ENCODE measurements at regions not wholly inside any gene's neighbourhood (a gene's known extent, or its start where the extent isn't known, plus 50 kb on each side); places are given as distances from the start of the nearest gene placed in this dataset.
"Not testable (repeated sequence)": the region's sequence is repeated elsewhere in the genome, so short reads cannot be mapped to it uniquely, and the experiment has no call there.

DNA sequence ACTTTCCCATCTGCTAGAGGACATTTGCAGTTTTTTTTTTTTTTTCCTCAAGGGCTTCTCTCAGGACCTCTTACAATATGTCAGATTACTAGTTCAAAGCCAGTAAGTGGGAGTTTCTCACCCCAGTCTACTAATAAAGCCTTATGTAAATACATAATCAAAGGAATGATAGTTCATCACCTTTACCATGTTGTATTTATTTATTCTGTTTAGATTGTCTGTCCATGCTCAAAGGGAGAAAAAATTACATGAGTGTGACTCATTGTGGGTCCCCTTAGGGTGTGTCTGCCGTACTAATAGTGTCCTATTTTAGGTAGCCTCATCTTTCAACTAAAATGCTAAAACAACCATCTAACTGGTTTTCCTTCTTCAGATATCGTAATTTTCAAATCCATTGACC lies 917.6 kb downstream of the EPHA3 start:
- DNase-seq, result no peak

DNA sequence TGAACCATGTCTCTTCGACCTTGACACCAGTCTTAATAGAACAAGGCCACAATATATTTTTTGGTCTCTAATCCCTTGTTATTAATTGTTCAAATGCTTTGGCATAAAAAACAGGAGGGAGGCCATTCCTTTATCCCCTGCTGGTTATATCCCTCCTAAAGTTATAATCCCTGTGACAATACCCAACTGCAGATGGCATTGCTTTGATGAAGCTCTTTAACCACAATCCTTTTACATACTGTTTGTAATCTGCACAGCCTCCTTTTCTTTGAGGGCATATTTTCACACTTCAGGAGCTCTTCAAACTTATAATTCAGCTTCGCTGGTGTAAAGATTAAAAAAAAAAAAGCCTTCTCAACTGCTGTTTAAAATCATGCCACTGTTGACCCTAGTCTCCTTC lies 919.0 kb downstream of the EPHA3 start:
- DNase-seq, result no peak

- no peak for DNase-seq
These were observed 923.7 kb downstream of the EPHA3 start for GRCh38 chr3:90031121-90031520.

DNA sequence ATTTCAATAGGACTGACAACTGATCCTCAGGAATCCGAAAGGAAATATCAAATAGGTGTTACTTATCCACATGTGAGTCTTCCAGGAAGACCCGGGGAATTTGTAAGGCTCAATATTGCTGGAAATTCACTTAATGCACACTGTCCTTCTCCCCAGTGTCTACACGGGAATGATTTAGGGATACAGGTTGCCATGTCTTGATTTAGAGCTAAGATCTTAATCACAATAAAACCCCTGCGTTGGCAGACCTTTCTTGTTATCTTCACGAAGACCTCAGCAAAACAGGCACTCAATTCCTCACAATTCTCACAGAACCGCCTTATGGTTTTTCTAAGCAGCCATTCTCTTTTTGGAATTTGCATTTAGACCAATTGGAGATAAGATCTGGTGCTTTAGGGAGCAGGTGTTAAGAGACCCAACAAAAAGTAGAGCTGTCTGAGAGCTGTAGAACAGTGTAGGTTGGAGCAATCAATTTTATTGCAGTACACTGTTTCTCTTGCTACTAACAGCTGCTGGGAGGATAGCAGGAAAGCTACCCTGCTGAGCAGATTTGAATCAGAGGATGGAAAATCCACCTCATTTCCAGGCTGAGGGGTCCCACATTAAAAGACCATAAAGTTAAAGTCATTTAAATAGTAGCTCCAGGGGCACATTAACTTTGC lies 925.7 kb downstream of the EPHA3 start:
- no peak for DNase-seq

GRCh38 chr3:90034038-90034437 lies 926.6 kb downstream of the EPHA3 start:
- no peak for DNase-seq

DNA sequence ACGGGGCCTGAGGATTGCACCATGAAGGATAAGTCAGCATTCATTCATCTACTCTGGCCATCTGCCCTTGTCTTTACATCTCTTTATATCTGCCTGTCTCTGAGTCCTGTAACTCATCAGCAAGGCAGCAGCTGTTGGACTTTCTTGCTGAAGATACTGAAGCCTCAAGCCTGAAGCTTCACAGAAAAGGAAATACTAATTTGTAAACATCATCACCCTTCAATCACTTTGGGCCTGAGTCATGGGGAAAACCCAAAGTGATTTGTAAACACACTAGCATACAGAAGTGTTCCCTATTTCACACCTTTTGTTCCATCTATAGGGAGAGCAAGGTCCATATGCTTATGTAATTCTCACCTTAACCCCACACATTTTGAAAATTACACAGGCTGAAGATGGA lies 928.2 kb downstream of the EPHA3 start:
- no peak for DNase-seq

GRCh38 chr3:90036939-90037469 lies 929.6 kb downstream of the EPHA3 start:
- DNase-seq, result no peak

- DNase-seq, result no peak
These were observed 932.6 kb downstream of the EPHA3 start for GRCh38 chr3:90039994-90040393.

DNA sequence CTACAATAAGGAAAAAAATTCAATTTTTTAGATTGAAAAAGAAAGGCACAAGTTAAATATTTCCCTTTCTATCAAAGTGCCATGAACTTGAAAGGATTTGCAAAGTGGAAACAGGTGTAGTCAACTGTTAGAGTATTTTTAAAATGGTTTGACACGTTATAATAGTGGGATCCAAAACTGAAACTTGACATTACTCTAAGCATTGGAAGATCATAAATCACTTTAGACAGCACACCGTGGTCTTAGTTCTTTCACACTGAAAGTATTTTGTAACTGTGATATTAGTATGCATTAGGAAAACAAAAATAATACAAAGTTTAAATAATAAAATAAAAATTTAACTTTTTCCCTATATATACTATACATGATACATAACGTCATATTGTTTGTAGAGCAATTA lies 933.1 kb downstream of the EPHA3 start:
- DNase-seq, result no peak

GRCh38 chr3:90041995-90042394 lies 934.6 kb downstream of the EPHA3 start:
- DNase-seq, result no peak

- no peak for DNase-seq
These were observed 935.9 kb downstream of the EPHA3 start for GRCh38 chr3:90043287-90043686.

DNA sequence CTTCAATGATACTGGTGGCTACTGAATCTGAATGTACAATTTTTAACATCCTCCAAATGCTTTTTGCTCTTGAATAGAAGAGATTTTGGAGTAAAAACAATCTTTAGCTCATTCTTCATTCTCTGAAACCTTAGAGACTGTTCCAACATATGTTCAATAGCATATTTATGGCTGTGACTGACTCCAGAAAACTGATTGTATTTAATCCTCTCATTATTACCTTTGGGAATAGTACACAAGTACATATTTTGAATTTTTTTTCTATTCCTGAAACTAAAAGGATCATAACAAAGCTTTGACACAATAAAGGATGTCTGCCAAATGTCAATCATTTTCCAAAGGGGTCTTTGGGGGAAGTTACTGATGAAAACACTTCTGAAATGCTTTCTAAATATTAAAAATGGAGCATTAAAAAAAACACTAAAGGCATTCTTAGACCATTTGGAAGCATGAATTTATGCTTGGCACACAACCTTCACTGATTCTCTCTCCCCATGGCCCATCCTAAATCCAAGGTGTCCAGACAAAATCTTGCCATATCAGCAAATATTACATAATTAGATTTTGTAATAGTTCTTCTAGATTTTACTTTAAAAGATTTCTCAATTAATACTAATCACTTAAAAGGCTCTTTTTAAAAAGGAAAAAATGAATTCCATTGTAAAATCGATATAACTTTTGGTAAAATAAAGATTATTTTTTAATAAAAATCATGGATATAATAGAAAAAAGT lies 936.8 kb downstream of the EPHA3 start:
- DNase-seq, result no peak

GRCh38 chr3:90052425-90052950 lies 945.1 kb downstream of the EPHA3 start:
- DNase-seq, result no peak

- no peak for DNase-seq
These were observed 946.9 kb downstream of the EPHA3 start for GRCh38 chr3:90054311-90054710.

DNA sequence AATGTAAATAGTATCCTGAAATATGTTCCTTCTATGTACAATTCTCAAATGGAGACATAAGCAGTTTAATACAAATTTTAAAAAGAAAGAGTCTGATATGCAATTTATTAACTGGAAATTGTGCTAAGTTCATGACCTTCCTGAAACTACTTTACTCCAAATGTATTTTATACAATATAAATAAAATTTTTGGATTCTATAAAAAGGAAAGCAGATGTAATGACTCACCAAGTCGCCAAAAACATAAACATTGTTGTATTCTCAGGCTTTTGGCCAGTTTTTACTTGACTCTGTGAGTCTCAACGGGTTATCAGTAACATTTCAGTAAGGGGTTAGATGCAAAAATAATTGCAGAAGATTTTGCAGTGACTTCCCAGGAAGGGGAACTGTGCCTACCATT lies 948.2 kb downstream of the EPHA3 start:
- DNase-seq, result no peak

- DNase-seq, result no peak
These were observed 949.0 kb downstream of the EPHA3 start for GRCh38 chr3:90056281-90057032.

DNA sequence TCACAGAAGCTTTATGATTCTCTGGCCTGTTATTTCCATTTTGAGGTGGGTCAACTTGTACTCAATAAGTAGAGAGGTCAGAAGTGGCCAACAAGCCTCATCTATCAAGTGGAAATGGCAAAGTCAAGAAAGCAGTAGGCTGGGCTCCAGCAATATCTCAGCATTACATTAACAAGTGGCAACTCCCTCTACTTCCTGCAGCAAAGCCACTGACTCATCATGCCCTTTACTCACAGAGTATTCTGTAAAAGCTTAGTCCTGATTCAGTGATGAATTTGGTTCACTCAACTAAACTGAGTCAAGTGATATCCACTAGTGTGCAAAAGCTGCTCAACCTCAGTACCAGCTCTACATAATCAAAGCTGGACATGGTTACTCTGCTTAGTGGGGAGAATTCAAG lies 954.6 kb downstream of the EPHA3 start:
- DNase-seq, result no peak

DNA sequence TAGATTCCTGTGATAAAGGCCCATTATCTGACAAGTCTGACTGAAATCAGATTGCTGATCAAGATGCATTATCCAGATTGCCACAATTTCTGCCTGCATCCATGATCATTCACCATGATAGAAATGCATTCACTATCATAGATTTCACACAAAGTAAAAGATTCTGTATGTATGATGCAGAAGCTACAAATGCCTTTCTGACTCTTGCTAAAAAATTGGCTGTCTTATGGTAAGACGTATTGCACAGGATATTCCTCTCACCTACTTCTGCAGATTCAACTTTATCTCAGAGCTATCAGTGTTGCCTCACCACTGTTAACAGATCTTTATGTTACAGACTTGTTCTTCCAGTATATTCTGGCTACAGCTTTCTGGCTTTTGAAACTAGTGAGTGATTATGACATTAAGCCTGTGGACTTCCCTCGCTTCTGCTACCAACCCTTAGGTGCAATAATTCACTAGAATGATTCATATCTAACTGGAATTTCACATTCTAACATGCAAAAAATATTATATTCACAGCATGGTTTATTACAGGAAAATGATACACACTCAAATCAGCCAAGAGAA lies 955.3 kb downstream of the EPHA3 start:
- no peak for DNase-seq

DNA sequence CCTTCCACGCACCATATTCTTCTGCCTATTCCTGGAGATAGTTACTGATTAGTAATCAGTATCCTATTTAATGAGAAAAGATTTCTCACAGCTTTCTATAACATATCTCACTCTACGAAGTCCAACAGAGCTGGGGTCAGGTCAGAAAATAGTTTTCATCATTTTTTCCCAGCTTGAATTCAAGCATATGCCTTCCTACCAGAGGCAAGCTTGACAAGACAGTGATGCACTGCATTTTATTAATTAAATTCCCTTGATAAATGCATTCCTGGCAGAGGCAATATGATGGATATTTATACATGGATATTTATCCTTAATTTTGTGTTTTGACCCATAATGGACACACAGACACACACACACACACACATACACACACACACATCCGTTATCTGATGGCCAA lies 961.4 kb downstream of the EPHA3 start:
- no peak for DNase-seq

GRCh38 chr3:90069748-90070147 lies 962.3 kb downstream of the EPHA3 start:
- DNase-seq, result no peak

GRCh38 chr3:90076136-90076535 lies 968.7 kb downstream of the EPHA3 start:
- no peak for DNase-seq

DNA sequence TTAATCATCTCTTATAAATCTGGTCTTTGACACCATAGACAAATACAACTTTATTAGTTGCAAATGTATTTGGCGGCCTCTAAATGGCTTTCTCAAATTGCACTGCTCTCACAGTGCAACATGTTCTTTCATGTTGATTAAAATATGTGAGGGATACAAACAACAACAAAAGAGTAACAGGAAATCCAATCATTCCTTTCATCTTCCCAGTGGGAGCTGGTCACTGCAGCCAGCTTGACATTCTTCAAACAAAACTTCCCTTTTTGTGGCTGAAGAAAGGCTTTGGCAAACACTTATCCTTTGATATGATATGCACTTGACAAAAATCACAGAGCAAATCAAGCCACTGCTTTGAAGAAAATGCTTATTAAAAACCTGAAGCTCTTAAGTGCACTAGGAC lies 973.6 kb downstream of the EPHA3 start:
- no peak for DNase-seq

GRCh38 chr3:90086297-90086696 lies 978.9 kb downstream of the EPHA3 start:
- not testable (repeated sequence) for DNase-seq
